ENCODE measurements at regions not wholly inside any gene's neighbourhood (a gene's known extent, or its start where the extent isn't known, plus 50 kb on each side); places are given as distances from the start of the nearest gene placed in this dataset.

DNA sequence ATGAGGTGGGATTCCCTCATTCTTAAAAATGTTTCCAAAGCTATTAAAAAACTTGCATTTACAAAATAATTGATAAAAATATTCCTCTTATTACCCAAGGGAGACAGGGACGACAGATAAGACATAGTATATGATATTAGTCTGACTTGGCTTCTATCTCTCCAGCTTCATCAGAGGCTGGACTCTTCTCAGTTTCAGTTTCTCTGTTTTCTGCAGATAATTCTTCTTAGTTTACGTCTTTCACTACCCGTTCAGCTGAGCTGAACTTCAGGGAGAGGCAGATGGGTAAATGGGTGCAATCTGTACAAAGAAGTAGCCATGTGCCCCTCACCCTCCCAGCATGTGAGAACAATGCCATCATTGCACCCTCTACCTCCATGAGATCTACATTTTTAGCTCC, 214.0 kb upstream of the SLIT2 start:
- TF ChIP-seq POLR2AphosphoS5 (IDR thresholded peaks at IDR 0.05; ENCODE audit: low read length) (no peak), NFYB (IDR thresholded peaks at IDR 0.05; ENCODE audit: insufficient read depth, low read depth, low read length) (no peak)
- TF ChIP-seq, protein P1, sequence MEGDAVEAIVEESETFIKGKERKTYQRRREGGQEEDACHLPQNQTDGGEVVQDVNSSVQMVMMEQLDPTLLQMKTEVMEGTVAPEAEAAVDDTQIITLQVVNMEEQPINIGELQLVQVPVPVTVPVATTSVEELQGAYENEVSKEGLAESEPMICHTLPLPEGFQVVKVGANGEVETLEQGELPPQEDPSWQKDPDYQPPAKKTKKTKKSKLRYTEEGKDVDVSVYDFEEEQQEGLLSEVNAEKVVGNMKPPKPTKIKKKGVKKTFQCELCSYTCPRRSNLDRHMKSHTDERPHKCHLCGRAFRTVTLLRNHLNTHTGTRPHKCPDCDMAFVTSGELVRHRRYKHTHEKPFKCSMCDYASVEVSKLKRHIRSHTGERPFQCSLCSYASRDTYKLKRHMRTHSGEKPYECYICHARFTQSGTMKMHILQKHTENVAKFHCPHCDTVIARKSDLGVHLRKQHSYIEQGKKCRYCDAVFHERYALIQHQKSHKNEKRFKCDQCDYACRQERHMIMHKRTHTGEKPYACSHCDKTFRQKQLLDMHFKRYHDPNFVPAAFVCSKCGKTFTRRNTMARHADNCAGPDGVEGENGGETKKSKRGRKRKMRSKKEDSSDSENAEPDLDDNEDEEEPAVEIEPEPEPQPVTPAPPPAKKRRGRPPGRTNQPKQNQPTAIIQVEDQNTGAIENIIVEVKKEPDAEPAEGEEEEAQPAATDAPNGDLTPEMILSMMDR (IDR thresholded peaks at IDR 0.05 in 2 of 3, conservative IDR thresholded peaks at IDR 0.05 in 1 of 3; ENCODE audit: control insufficient read depth in 2 of 3, extremely low read depth in 1 of 3, insufficient read depth in 1 of 3, low read depth in 3 of 3, low read length in 3 of 3) = no peak

All from GM12878 (cell line).